Liver (tissue), 3 donors: ENCODE measurements at regions not wholly inside any gene's neighbourhood (a gene's known extent, or its start where the extent isn't known, plus 50 kb on each side); places are given as distances from the start of the nearest gene placed in this dataset.

Source experiments
- ATF3 ChIP-seq: IDR thresholded peaks from 2 replicates; pipeline ENCODE4 v1.6.1; 2016; ENCODE audit warnings: antibody characterized with exemption
- CTCF ChIP-seq: fragments of 150-350 bp; IDR thresholded peaks from 2 replicates; pipeline ENCODE4 v1.5.1; 2017; ENCODE audit warnings: improper control_type of control experiment, low read depth, low read length; ENCODE audit not compliant: missing input control
- EGR1 ChIP-seq, 2 donors: IDR thresholded peaks; 2 replicates each; pipeline ENCODE4 v1.6.1; 2016 to 2018; ENCODE audit warnings: antibody characterized with exemption in 2 of 2, low read depth in 2 of 2
- FOXA1 ChIP-seq: IDR thresholded peaks from 2 replicates; pipeline ENCODE4 v1.6.1; 2016; ENCODE audit warnings: antibody characterized with exemption
- GABPA ChIP-seq, 2 donors: IDR thresholded peaks in 1 of 2; conservative IDR thresholded peaks in 1 of 2; 2 replicates each; pipeline ENCODE4 v1.6.1; 2016; ENCODE audit warnings: antibody characterized with exemption in 2 of 2, mild to moderate bottlenecking in 1 of 2, moderate library complexity in 1 of 2
- HNF4A ChIP-seq, 2 donors: conservative IDR thresholded peaks; 2 replicates each; pipeline ENCODE4 v1.6.1; 2016; ENCODE audit warnings: antibody characterized with exemption in 2 of 2, mild to moderate bottlenecking in 2 of 2
- MAX ChIP-seq: IDR thresholded peaks from 2 replicates; pipeline ENCODE4 v1.6.1; 2016; ENCODE audit warnings: antibody characterized with exemption
- NR2F2 ChIP-seq: IDR thresholded peaks from 2 replicates; pipeline ENCODE4 v1.6.1; 2016; ENCODE audit warnings: antibody characterized with exemption
- RAD21 ChIP-seq, 2 donors: IDR thresholded peaks; 2 replicates each; pipeline ENCODE4 v1.6.1; 2016; ENCODE audit warnings: antibody characterized with exemption in 2 of 2, mild to moderate bottlenecking in 2 of 2
- REST ChIP-seq: IDR thresholded peaks from 2 replicates; pipeline ENCODE4 v1.6.1; 2016; ENCODE audit warnings: antibody characterized with exemption, mild to moderate bottlenecking
- SP1 ChIP-seq: IDR thresholded peaks from 2 replicates; pipeline ENCODE4 v1.6.1; 2018; ENCODE audit warnings: antibody characterized with exemption, mild to moderate bottlenecking
- TAF1 ChIP-seq: conservative IDR thresholded peaks from 2 replicates; pipeline ENCODE4 v1.6.1; 2016; ENCODE audit warnings: antibody characterized with exemption, mild to moderate bottlenecking
- ZBTB33 ChIP-seq: IDR thresholded peaks from 2 replicates; pipeline ENCODE4 v1.6.1; 2016; ENCODE audit warnings: antibody characterized with exemption
- donor health status: healthy.
- donor health status: healthy.

GRCh38 chr15:81968691-81969090, 77.1 kb downstream of the MEX3B start:
- TF ChIP-seq CTCF: no peak
- TF ChIP-seq ATF3: no peak
- TF ChIP-seq NR2F2: no peak
- TF ChIP-seq GABPA (IDR thresholded peaks at IDR 0.05 in 1 of 2, conservative IDR thresholded peaks at IDR 0.05 in 1 of 2): no peak
- no peak for TF ChIP-seq MAX
- no peak for TF ChIP-seq FOXA1
- TF ChIP-seq SP1: no peak
- TF ChIP-seq RAD21 (IDR thresholded peaks at IDR 0.05): no peak
- no peak for TF ChIP-seq HNF4A (conservative IDR thresholded peaks at IDR 0.05)
- TF ChIP-seq REST: no peak
- TF ChIP-seq TAF1: no peak
- no peak for TF ChIP-seq ZBTB33
- TF ChIP-seq EGR1 (IDR thresholded peaks at IDR 0.05; ENCODE audit: low read depth in 2 of 2): no peak
